NCI-H524 (cell line): ENCODE measurements at regions not wholly inside any gene's neighbourhood (a gene's known extent, or its start where the extent isn't known, plus 50 kb on each side); places are given as distances from the start of the nearest gene placed in this dataset.
"Not testable (repeated sequence)": the region's sequence is repeated elsewhere in the genome, so short reads cannot be mapped to it uniquely, and the experiment has no call there.

Source experiments
- DNase-seq, 2 experiments: peaks; one replicate each; lab custom pipeline; 2025; lab: John Stamatoyannopoulos, UW

DNA sequence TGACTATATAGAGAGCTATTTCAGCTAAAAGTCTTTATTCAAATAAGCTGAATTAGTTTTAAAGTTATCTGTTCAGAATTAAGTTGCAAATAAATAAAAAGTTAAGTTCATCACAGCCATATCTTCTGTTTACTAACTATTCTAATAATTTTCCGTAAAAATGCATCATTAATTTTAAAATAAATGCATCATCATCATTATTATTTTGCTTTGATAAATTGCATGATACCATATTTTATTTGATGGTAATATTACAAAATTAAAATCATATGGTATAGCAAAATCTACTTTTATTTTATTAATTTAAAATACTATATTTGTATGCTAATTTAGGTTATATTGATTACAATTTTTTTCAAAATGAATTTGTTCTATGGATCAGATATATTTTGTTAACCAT lies 357.3 kb upstream of the NDST4 start:
- DNase-seq: no peak

DNA sequence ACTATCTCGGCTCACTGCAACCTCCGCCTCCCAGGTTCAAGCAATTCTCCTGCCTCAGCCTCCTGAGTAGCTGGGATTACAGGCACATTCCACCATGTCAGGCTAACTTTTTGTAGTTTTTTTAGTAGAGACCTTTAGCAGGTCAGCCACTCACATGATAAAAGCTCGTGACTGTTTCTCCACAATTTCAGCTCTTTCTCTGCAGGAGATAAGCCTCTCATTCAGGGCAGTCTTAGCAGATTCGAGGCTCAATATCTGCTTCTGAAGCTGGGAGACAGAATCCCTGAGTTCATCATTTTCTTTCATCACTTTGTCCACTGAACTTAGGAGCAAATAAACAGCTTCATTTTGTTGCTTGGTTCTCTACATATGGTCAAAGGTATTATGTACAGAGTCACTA lies 345.9 kb upstream of the NDST4 start:
- DNase-seq: not testable (repeated sequence)

DNA sequence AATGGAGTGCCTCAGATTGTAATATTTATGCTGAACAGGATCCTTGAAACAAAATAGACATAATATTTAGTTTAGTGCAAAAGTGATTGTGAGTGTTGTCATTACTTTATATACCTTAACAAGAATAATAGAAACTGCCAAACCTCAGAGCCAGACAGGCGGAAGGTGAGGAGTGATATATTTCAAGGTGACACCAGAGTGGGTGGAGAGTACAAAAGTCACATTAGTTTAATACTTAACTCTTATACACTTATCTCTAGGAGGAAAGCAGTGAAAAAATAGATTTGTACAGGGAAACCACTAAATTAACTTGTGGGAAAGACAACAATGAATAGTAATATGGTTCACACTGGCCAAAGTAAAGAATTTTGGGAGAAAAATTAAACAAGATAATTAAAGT lies 342.8 kb upstream of the NDST4 start:
- no peak for DNase-seq

DNA sequence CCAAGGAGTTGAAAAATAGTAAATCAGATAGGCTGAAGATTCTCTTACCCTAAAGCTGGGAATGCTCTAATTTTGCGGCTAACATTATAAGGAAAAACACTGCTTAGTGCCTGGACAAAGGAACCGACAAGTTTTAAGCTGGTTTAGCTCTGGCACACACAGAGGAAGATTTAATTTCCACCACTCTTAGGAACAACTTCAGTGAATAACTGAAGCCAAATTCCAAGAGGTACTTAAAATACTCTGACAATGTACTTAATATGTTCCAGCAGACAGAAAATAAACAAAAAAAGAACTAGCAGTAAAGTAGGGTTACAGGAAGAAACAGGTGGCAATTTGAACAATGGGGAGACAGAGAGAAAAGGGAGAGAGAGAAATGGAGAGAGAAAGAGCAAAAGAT lies 340.8 kb upstream of the NDST4 start:
- DNase-seq: no peak

DNA sequence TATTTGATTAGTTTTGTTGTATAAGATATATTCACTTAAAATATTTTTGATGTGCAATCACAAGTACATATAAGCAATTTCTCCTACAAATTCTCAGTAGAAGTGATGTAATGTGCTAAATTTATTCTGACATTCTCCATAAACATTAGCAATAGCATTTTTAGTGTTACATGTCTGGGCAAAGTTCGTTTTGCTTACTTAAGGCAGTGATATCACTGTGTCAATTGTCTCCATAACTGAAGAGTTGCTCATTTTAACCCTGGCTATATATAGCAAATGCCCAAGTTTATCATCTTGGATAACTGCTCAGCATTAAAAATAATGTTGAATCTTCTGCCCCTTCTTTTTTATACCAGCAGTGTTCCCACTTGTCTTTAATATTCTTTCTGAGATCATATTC lies 340.0 kb upstream of the NDST4 start:
- no peak for DNase-seq

DNA sequence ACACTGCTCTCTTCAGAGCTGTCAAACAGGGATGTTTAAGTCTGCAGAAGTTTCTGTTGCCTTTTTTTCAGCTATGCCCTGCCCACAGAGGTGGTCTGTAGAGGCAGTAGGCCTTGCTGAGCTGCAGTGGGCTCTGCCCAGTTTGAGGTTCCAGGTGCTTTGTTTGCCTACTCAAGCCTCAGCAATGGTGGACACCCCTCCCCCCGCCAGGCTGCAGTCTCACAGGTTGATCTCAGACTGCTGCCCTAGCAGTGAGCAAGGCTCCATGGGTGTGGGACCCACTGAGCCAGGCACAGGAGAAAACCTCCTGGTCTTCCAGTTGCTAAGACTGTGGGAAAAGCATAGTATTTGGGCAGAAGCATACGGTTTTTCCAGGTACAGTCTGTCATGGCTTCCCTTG lies 338.8 kb upstream of the NDST4 start:
- not testable (repeated sequence) for DNase-seq

DNA sequence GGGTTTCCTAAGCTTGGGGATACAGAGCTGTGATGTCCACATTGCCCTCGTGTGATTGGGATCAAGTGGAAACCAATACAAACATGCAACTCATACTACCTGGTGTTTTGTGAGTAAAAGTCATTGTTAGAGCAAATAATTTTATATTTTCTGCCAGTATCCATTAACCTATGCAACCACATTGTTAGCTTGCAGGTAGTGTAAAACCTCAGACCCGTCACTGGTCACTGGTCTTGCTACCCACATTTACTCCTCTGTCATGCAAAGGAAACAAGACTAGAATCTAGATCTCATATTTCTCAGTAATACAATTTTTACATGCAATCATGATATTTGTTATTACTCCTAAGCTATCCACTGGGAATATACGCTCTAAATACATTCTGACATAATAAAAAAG lies 324.3 kb upstream of the NDST4 start:
- DNase-seq: no peak

DNA sequence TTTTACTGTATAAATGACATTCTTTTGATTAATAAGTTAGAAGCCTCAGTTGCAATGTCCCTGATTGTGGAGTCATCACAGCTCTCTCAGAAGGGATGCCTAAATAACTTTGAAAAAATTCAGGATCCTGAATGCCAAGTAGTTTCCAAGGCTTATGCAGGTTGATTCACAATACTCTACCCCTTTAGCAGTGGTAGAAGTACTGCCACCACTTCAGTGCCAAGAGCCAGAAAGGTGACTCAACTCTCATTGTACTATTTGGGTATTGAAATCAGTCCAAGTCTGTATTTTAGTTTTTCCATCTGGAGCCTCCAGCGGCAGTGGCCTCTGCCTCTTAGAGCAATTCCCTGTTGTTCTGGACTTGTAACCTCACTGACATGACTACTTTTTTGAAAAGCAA lies 320.1 kb upstream of the NDST4 start:
- DNase-seq: no peak

DNA sequence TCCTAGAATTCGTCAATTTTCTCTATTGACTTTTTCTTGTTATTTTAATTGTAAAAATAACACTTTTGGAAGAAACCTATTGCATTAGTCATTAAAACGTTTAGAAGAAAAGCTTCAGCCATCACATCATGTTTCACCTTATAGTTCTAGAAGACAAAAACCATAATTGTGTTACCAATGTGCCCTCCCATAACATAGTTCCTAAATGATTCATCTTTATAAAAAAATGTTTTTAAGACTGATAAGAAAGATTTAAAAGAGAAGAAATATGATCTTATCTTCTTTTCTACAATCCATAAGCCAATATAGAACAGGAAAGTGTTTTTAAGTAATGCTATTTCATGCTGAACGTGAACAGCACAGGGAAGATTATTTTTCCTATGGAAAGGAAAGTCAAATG lies 316.6 kb upstream of the NDST4 start:
- no peak for DNase-seq

DNA sequence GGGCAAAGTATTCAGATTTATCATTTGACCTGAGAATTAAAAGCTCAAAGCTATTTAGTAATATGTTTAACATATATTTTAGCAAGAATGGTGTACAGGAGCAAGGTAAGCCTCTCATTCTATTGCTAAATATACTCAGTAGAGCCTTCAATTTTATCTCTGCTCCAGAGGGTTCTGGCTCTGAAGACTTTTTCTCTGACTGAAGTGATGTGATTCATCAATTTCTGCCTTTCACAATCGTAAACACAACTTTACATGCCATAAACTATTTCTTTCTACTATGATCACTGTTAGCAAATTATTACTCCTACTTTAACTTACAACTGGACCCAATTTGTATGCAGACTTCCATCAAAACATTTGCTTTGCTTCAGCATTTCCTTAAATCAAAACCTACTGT lies 315.0 kb upstream of the NDST4 start:
- no peak for DNase-seq

DNA sequence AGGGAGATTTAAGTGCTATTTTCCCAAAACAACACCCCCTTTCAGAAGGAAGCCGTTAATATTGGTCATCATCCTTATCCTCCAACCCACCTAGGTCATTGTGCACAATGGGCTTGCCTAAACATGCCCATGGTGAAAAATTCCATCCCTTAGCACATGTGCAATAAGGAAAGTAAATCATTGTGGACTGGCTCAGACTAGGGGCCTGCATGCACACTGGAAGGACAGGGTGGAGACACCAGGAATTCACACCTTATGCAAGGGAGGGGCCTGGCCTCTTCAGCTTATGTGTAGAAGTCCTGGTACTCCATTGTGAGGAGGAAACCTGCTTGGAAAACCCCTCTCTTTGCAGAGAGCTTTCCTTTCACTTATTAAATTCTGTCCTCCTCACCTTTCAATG lies 311.4 kb upstream of the NDST4 start:
- no peak for DNase-seq

DNA sequence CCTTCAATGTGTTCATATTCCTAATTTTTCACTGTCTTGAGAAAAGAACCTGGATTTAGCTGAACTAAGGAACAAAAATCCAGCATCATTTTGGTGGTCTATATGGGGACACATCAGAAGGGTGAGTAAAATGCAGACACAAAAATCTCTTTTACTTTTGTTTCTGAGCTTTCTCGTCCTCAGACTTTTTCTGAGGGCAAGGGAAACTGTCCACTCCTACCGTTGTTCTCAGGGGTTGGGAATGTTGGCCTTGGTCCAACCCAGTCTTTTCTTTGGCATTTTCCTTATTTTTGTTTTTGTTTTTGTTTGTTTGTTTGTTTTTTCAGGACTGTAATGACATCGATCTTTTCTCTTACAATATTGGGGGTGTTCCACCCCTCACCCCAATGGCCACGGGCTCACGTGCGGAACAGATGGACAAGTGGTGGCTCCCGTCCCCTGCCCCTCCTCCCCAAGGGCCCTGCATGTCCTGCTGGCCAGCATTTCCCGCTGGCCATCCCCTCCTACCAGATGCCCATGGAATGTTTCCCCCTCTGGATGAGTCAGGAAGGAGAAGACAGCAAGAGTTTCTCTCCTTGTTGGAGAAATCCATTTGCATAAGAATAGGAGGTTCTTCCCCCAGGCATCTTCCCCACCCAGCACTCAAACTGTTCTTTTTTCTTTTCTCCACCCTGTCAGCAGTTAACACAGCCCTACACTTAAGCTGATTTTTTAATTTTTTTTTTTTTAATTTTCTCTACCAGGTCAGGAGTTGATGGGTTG lies 305.4 kb upstream of the NDST4 start:
- DNase-seq: no peak

DNA sequence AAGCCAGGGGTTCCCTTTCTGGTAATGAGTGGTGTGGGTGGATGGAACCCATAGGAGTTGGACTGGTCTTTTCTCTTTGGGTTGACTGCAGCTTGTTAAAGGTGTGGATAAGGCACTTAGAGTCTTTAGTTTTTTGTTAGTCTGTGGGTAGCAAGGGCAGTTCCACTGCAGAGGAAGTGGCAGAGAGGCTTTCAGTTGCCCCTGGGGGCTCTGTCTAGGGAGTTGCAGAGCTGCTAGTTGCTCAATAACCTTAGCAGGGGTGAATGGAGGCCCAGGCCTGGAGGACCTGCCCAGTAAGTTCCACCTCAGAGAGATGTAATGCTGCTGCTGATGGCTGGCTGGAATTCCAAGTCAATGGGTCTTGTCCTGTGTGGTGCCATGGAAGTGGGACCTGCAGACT lies 282.6 kb upstream of the NDST4 start:
- no peak for DNase-seq

DNA sequence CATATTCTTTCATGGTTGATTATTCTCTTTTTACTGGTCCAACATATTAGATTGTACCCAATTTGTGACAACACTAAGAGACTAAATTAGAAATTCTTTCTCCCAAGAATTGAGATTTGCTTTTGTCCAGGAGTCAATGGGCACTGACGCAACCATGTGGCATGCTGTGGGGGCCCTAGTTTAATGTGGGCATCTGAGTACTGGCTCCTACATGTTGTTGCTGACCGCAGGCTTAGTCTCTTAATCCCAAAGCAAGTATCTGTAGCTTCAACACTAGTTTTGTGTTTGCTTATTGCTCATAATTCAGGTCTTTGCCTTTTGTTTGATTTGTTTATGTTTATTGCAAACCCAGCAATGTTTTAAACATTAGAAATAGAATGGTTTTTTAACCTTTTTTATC lies 263.4 kb upstream of the NDST4 start:
- no peak for DNase-seq

DNA sequence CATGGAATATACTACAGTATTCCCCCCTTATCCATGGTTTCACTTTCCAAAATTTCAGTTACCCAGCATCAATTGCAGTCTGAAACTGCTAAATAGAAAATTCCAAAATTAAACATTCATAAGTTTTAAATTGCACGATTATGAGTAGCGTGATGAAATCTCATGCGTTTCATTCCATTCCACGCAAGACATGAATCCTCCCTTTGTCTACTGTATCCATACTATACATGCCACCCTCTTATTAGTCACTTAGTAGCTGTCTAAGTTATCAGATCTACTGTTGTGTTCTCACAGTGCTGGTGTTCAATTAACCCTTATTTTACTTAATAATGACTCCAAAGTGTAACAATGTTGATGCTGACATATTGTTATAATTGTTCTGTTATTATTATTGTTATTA lies 261.2 kb upstream of the NDST4 start:
- no peak for DNase-seq

DNA sequence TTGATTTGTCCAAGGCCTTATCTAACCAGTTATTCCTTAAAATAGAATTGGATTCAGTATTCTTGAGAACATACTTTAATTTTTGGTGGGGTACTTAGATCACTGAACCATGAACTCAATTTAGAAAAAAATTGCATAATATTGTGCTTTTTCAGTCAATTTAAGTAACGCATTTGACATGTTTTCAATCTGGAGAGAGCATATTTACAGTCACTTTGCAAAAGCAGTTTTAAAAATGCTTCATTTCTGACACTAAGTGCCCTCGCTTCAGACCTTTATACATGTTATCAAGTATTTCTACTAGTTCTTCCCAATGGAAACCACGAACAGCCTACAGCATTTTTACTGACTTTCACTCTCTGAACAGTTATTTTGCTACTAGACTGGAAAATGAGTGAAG lies 257.1 kb upstream of the NDST4 start:
- DNase-seq: no peak

DNA sequence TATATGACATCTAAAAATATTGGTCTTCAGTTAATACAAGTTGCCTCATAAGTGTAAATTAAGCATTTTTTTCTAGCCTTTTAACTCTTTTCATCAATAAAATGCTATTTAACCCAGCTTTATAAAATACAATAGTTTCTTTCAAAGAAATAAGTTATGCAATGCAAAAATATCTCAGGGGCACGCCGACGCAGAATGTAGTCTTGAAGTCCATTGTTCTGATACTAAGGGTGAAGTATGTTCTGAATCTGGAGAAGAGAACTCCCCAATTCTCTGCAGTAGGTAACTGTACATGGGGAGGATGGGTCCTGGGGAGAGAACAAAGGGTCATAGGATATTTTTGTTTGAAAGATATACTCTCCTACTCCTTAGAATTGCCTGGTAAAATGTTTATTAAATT lies 256.6 kb upstream of the NDST4 start:
- no peak for DNase-seq

DNA sequence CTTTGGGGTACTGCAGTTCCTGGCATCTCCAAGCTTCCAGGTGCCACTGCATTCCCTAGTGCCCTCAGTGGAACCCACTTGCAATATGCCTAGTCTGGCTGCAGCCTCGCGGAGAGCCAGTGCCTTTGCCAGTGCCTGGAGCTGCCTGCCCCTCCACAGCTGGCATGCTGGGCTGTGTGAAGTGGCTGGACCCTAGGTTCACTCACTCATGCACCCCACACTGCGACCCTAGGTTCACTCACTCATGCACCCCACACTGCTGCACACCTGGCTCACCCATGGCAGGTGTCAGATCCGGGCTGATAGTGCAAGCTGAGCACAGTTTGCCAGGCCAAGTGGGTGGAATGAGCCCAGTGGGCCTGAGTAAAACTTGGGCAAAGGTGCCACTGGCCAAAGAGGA lies 253.0 kb upstream of the NDST4 start:
- DNase-seq: no peak

DNA sequence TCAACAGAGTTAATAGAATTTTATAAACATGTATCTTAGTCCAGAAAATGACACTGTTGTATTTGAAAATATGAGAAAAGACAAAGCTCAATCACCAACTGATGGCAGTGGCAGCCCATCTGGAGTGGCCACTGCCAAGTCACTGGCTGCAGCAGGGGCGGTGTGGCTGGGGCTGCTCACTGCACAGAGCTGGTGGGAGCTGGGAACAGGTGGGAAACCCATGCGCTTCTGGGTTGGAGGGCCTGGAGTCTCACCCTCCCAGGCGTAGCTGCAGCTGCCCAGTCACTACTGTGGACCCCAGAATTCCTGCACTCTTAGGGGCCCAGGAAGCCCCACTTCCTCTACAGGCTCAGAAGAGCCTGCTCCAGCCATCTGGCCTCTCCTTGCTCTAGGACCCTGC lies 251.8 kb upstream of the NDST4 start:
- DNase-seq: no peak

DNA sequence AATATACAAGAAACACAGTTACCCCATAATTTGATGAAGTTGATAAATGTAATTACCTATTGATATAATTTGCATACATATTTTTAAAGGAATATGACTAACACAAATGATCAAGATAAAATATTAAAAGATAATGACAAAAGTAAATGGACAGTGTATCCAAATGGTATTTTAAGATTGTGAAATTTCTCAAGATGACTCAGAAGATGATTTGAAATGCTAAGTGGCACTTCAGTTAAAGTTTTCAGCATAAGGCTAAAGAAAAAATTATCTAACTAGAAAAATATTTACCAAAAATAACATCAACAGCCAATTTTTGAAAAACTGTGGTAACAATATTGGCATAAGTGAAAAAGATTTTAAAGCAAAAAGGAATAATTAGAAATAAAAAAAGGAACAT lies 248.4 kb upstream of the NDST4 start:
- no peak for DNase-seq

DNA sequence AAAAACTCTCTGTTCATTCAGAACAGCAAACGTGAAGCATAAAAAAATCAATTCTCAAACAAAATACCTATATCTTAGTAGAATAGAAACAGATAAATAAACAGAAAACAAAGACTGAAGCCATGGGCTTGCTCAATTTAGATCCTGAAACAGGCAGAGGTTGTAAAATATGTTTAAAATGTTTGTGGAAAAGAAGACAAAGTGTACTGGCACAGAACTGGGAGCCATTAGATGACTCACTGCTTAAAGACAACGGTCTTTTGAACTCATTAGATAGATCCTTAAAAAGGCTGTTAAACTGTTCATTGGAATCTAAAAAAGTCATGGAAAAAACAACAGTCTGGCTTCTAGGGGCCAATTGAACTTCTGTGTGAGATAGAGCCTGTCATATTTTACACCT lies 247.0 kb upstream of the NDST4 start:
- DNase-seq: no peak

DNA sequence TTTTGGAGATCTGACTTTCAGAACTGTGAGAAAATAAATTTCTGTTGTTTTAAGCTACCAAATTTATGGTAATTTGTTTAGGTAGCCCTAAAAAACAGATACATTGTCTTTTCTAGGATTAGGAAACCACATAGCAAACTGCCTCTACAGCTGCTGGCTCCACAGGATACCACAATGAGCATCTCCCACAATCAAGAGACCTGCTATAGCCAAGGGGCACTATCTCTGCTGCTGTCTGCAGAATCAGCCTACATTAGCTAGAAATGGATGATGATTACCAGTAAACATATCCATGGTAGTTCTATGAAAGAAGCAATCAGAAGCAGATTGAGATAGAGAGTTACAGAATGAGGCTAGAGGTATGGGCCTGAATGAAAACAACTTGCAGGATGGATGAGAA lies 244.4 kb upstream of the NDST4 start:
- DNase-seq: no peak

DNA sequence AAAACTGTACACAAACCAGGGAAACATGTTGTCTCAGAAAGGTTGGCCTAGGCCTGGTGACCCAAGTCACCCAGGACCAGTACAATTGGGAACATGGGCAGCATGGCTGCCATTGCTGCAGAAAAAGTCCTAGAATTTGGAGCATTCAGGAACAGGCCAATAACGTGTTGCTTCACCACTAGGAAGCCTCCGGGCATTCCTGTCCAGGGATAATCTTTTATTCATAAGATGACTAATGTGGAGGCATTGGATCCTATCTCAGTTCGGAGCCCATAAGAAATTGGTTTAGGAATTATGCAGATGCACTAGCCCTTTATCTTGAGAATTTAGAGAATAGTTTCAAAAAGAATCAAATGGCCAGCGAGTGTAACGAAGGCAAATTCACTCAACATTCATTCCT lies 242.8 kb upstream of the NDST4 start:
- no peak for DNase-seq

DNA sequence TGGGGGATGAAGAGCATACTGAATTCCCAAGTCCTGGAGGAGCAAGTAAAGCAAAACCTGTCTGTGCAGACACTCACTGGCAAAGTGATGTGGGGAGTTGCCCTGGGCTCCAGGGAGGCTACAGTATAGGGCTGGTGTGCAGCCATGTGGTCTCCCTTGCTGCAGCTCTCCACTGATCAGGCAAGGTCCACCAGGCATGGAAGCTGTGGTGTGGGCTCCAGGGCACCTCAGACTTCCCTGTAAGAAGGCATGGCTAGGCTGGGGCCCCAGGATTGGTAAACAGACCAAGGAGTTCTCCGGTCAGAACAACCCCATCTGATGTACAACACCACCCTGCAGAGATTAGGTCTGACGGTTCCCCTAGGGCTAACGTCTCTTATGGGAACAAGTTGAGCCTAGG lies 241.9 kb upstream of the NDST4 start:
- DNase-seq: no peak

DNA sequence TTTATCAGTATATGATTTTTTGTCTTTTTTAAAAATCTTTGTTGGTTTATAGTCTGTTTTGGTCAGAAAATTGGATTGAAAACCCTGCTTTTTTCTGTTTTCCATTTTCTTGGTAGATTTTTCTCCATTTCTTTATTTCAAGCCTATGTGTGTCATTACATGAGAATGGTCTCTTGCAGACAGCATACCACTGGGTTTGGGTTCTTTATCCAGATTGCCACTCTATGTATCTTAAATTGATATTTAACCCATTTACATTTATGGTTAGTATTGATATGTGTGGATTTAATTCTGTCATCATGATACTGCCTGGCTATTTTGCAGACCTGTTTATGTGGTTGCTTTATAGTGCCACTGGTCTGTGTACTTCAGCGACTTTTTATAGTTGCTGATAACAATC lies 239.9 kb upstream of the NDST4 start:
- no peak for DNase-seq
